ENCODE measurements at regions not wholly inside any gene's neighbourhood (a gene's known extent, or its start where the extent isn't known, plus 50 kb on each side); places are given as distances from the start of the nearest gene placed in this dataset.
"Not testable (repeated sequence)": the region's sequence is repeated elsewhere in the genome, so short reads cannot be mapped to it uniquely, and the experiment has no call there.

GRCh38 chrX:76509775-76510174 lies 82.3 kb downstream of the MAGEE1 start:
- DNase-seq: no peak

DNA sequence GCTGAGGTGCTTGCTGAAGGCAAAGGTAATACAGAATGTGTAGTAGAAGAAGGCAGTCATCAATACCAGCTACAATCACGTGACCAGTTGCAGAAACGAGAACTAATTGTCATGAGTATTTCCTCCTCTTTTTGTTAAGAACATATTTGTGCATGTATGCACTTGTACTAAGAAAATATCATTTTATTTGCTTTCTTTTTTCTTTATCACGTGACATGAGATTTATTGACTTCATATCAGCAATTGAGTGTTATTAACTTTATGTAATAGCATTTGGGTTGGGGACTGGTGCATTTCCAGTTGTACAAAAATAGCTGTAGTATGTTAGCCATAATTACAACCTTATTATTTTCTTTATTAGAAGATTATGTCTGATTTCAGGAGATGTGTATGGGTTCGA lies 90.0 kb downstream of the MAGEE1 start:
- no peak for DNase-seq

- DNase-seq: no peak
Observed at GRCh38 chrX:76520273-76521054, 93.0 kb downstream of the MAGEE1 start.

DNA sequence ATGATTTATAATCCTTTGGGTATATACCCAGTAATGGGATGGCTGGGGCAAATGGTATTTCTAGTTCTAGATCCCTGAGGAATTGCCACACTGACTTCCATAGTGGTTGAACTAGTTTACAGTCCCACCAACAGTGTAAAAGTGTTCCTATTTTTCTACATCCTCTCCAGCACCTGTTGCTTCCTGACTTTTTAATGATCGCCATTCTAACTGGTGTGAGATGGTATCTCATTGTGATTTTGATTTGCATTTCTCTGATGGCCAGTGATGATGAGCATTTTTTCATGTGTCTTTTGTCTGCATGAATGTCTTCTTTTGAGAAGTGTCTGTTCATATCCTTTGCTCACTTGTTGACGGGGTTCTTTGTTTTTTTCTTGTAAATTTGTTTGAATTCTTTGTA lies 108.2 kb downstream of the MAGEE1 start:
- not testable (repeated sequence) for DNase-seq

GRCh38 chrX:76538860-76539259 lies 111.3 kb downstream of the MAGEE1 start:
- DNase-seq: no peak

DNA sequence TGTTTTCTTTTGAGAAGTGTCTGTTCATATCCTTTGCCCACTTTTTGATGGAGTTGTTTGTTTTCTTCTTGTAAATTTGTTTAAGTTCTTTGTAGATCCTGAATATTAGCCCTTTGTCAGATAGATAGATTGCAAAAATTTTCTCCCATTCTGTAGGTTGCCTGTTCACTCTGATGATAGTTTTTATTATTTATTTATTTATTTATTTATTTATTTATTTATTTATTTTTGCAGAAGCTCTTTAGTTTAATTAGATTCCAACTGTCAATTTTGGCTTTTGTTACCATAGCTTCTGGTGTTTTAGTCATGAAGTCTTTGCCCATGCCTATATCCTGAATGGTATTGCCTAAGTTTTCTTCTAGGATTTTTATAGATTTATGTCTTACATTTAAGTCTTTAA lies 115.9 kb downstream of the MAGEE1 start:
- not testable (repeated sequence) for DNase-seq

- no peak for DNase-seq
Observed at GRCh38 chrX:76550016-76550415, 122.5 kb downstream of the MAGEE1 start.

- DNase-seq: no peak
Observed at GRCh38 chrX:76555269-76555668, 127.8 kb downstream of the MAGEE1 start.

- DNase-seq: peak in 1 of 2 donors; percentile 10
Observed at GRCh38 chrX:76555816-76556215, 128.3 kb downstream of the MAGEE1 start.

GRCh38 chrX:76564842-76565241 lies 137.3 kb downstream of the MAGEE1 start:
- DNase-seq: not testable (repeated sequence)

- DNase-seq: no peak
Observed at GRCh38 chrX:76605390-76605789, 177.9 kb downstream of the MAGEE1 start.

DNA sequence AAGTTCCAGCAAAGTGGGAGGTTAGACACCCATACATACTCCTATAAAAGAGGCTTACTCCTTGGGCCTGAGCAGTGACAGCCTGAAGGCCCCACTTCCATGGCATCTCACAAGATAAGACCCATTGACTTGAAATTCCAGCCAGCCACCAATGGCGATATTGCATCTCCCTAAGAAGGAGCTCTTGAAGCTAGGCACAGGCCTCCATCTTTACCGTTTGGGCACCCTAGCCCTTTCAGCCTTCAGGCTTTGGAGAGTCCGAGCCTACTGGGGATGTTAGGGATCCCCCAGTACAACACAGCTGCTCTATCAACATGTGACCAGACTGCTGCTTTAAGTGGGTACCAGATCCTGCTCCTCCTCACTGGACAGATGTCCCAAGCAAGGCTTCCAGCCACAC lies 189.5 kb downstream of the MAGEE1 start:
- DNase-seq: no peak

- no peak for DNase-seq
Observed at GRCh38 chrX:76643590-76643989, 216.1 kb downstream of the MAGEE1 start.

- not testable (repeated sequence) for DNase-seq
Observed at GRCh38 chrX:76651369-76651768, 223.9 kb downstream of the MAGEE1 start.

- DNase-seq: no peak
Observed at GRCh38 chrX:76657499-76657898, 230.0 kb downstream of the MAGEE1 start.
